Loucy (cell line): ENCODE measurements at regions not wholly inside any gene's neighbourhood (a gene's known extent, or its start where the extent isn't known, plus 50 kb on each side); places are given as distances from the start of the nearest gene placed in this dataset.

Source experiments
- CTCF ChIP-seq: fragments of 200-600 bp; sonication (generic); conservative IDR thresholded peaks from 2 replicates; pipeline ENCODE4 v1.5.1; 2014; ENCODE audit warnings: mild to moderate bottlenecking, antibody characterized with exemption, low read length
- EZH2phosphoT487 ChIP-seq: fragments of 200-600 bp; IDR thresholded peaks from 2 replicates; pipeline ENCODE4 v1.6.1; 2018; ENCODE audit warnings: antibody characterized with exemption, mild to moderate bottlenecking, moderate library complexity, borderline replicate concordance

GRCh38 chr2:136259551-136259950, 141.6 kb upstream of the CXCR4 start:
- TF ChIP-seq CTCF = no peak
- no peak for TF ChIP-seq EZH2phosphoT487
